GM12878 (cell line): ENCODE measurements at regions not wholly inside any gene's neighbourhood (a gene's known extent, or its start where the extent isn't known, plus 50 kb on each side); places are given as distances from the start of the nearest gene placed in this dataset.

Source experiments
- BCL3 ChIP-seq: IDR thresholded peaks from 2 replicates; pipeline ENCODE4 v1.6.1; 2011; ENCODE audit warnings: borderline replicate concordance, low read depth, mild to moderate bottlenecking, moderate library complexity, low read length; ENCODE audit not compliant: insufficient read depth, poor library complexity, severe bottlenecking
- BRCA1 ChIP-seq: IDR thresholded peaks from 2 replicates; pipeline ENCODE4 v1.6.1; 2011; ENCODE audit warnings: low read depth, low read length, improper control_type of control experiment
- CEBPB ChIP-seq, 2 experiments: fragments of 150-350 bp in 1 of 2; IDR thresholded peaks; 2 replicates each; pipeline ENCODE4 v1.6.1; 2012 to 2014; ENCODE audit warnings: low read depth in 2 of 2, low read length in 2 of 2, borderline replicate concordance in 1 of 2, inconsistent platforms in 1 of 2
- CREB1 ChIP-seq: IDR thresholded peaks from 2 replicates; pipeline ENCODE4 v1.6.1; 2012; ENCODE audit warnings: low read depth, mild to moderate bottlenecking, inconsistent platforms
- CTCF ChIP-seq, 3 experiments: IDR thresholded peaks in 2 of 3; conservative IDR thresholded peaks in 1 of 3; 2 replicates each; pipeline ENCODE4 v1.5.1; 2011; ENCODE audit warnings: low read depth in 3 of 3, low read length in 3 of 3, mild to moderate bottlenecking in 3 of 3, control low read depth in 2 of 3, moderate library complexity in 2 of 3, inconsistent platforms in 1 of 3, mixed read lengths in 1 of 3; ENCODE audit not compliant: control insufficient read depth in 2 of 3, insufficient read depth in 1 of 3; ENCODE audit errors: extremely low read depth in 1 of 3
- EZH2 ChIP-seq: IDR thresholded peaks from 2 replicates; pipeline ENCODE4 v1.6.1; 2012; ENCODE audit warnings: low read depth, mild to moderate bottlenecking, control low read depth, inconsistent platforms, low read length, borderline replicate concordance; ENCODE audit not compliant: control insufficient read depth
- FOS ChIP-seq: IDR thresholded peaks from 3 replicates; pipeline ENCODE4 v1.6.1; 2011; ENCODE audit warnings: borderline replicate concordance; ENCODE audit not compliant: insufficient read length; ENCODE audit errors: extremely low read depth
- PBX3 ChIP-seq: IDR thresholded peaks from 2 replicates; pipeline ENCODE4 v1.6.1; 2011; ENCODE audit warnings: mild to moderate bottlenecking, low read depth, low read length, moderate library complexity; ENCODE audit not compliant: insufficient replicate concordance
- POLR2A ChIP-seq: IDR thresholded peaks from 2 replicates; pipeline ENCODE4 v1.6.1; 2011; ENCODE audit warnings: low read depth, mild to moderate bottlenecking, low read length
- ZNF384 ChIP-seq: IDR thresholded peaks from 2 replicates; pipeline ENCODE4 v1.6.1; 2012; ENCODE audit warnings: low read depth, mild to moderate bottlenecking, low read length, improper control_type of control experiment, borderline replicate concordance
- TF ChIP-seq, protein P1 (sequence below): IDR thresholded peaks from 2 replicates; pipeline ENCODE4 v1.6.1; 2012; ENCODE audit warnings: low read depth, low read length, improper control_type of control experiment

- TF ChIP-seq EZH2 (no peak), ZNF384 (no peak), FOS (no peak), CTCF (IDR thresholded peaks at IDR 0.05 in 2 of 3, conservative IDR thresholded peaks at IDR 0.05 in 1 of 3; ENCODE audit: control insufficient read depth in 2 of 3, extremely low read depth in 1 of 3, insufficient read depth in 1 of 3, low read depth in 3 of 3, low read length in 3 of 3) (no peak), CEBPB (IDR thresholded peaks at IDR 0.05; ENCODE audit: borderline replicate concordance in 1 of 2, low read depth in 2 of 2, low read length in 2 of 2) (no peak), BRCA1 (no peak), CREB1 (no peak), POLR2A (no peak), PBX3 (no peak), BCL3 (no peak)
- TF ChIP-seq, protein P1, sequence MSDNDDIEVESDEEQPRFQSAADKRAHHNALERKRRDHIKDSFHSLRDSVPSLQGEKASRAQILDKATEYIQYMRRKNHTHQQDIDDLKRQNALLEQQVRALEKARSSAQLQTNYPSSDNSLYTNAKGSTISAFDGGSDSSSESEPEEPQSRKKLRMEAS = no peak
Measured at GRCh38 chr14:71284048-71284447, 376.8 kb downstream of the PCNX1 start.
